Esophagus squamous epithelium (tissue), 4 donors: ENCODE measurements at regions not wholly inside any gene's neighbourhood (a gene's known extent, or its start where the extent isn't known, plus 50 kb on each side); places are given as distances from the start of the nearest gene placed in this dataset.

Experiments
- CTCF ChIP-seq, 6 experiments: fragments of 450-650 bp in 4 of 6; fragments of 200-600 bp in 2 of 6; sonication (generic) in 2 of 6; IDR thresholded peaks; one replicate each; pipeline ENCODE4 v1.5.1; 2016 to 2019; ENCODE audit warnings: antibody characterized with exemption in 6 of 6, mild to moderate bottlenecking in 4 of 6, moderate library complexity in 4 of 6
- POLR2A ChIP-seq, 4 donors: fragments of 450-650 bp; IDR thresholded peaks; one replicate each; pipeline ENCODE4 v1.6.1; 2017; ENCODE audit warnings: antibody characterized with exemption in 4 of 4, mild to moderate bottlenecking in 4 of 4, moderate library complexity in 3 of 4

DNA sequence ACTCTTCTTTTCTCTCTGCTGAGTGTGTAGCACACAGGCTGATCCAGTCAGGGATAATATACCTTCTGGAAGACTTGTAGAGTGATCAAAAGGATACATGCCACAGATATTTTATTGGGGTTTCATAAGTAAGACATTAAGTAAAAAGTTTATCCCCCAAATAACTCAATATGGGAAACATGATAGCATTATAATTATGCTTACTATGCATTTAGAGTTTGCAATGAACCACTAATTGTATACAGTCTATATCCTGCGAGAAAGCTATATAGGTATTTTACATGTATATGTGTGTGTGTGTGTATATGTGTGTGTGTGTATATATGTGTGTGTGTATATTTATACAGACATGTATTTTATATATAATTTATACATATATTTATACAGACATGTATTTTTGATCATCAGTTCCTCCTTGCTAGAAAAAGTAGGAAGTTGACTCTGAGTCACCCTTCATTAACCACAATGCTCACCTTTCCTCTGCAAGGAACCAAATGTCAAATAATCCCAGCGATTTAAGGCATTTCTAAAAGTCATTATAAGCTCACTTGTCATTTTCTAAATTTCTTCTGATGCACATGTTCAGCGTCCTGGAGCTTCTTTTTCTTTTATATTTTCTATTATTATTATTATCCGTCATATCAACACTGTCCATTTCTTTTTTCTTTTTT is 312.5 kb upstream of the OBI1 start:
- TF ChIP-seq CTCF (IDR thresholded peaks at IDR 0.05) = no peak
- no peak for TF ChIP-seq POLR2A (IDR thresholded peaks at IDR 0.05)
